H1 (cell line): ENCODE measurements at regions not wholly inside any gene's neighbourhood (a gene's known extent, or its start where the extent isn't known, plus 50 kb on each side); places are given as distances from the start of the nearest gene placed in this dataset.
"Not testable (repeated sequence)": the region's sequence is repeated elsewhere in the genome, so short reads cannot be mapped to it uniquely, and the experiment has no call there.

Source experiments
- CTCF ChIA-PET: fragments of 300-600 bp; sonication (Branson Sonifier 250); formaldehyde crosslinking; loops from one replicate; lab custom pipeline; 2021; ENCODE audit not compliant: partially characterized antibody; lab: Charles Lee
- POLR2A ChIA-PET: fragments of 300-600 bp; sonication (Branson Sonifier 250); formaldehyde crosslinking; loops from one replicate; lab custom pipeline; 2021; ENCODE audit warnings: inconsistent platforms; ENCODE audit not compliant: partially characterized antibody; lab: Charles Lee
- DNase-seq, 2 experiments: peaks; one replicate each; pipeline versions ENCODE4 v3.0.0 to v3.0.0-alpha.2; 2010 to 2022; ENCODE audit warnings: low spot score in 2 of 2, low read depth in 1 of 2, mixed read lengths in 1 of 2
- FAIRE-seq: peaks from 2 replicates; lab custom pipeline; 2011; peaks lifted over from hg19 to GRCh38; lab: Jason Lieb, UNC
- H2AFZ ChIP-seq: 2 replicates; pipeline ENCODE4 v1.8.1; 2012; ENCODE audit warnings: low read length, inconsistent platforms
- H2AK5ac ChIP-seq: 2 replicates; pipeline ENCODE4 v1.6.1; 2013; ENCODE audit warnings: low read depth, low read length
- H2BK120ac ChIP-seq: replicated peaks from 2 replicates; pipeline ENCODE3; 2013; ENCODE audit warnings: low read depth, low read length, inconsistent platforms
- H2BK12ac ChIP-seq: 2 replicates; pipeline ENCODE4 v1.6.1; 2013; ENCODE audit warnings: low read depth, low read length
- H2BK15ac ChIP-seq: 2 replicates; pipeline ENCODE4 v1.6.1; 2013; ENCODE audit warnings: low read length
- H2BK20ac ChIP-seq: 2 replicates; pipeline ENCODE4 v1.6.1; 2013; ENCODE audit warnings: low read length
- H2BK5ac ChIP-seq: 2 replicates; pipeline ENCODE4 v1.6.1; 2013; ENCODE audit warnings: low read depth, low read length
- H3K14ac ChIP-seq: 2 replicates; pipeline ENCODE4 v1.6.1; 2013; ENCODE audit warnings: inconsistent platforms; ENCODE audit not compliant: insufficient read length
- H3K18ac ChIP-seq: 2 replicates; pipeline ENCODE4 v1.6.1; 2013; ENCODE audit warnings: low read length; ENCODE audit errors: extremely low read depth
- H3K23ac ChIP-seq: 2 replicates; pipeline ENCODE4 v1.6.1; 2013; ENCODE audit warnings: inconsistent platforms; ENCODE audit not compliant: insufficient read length
- H3K23me2 ChIP-seq: 2 replicates; pipeline ENCODE4 v1.6.1; 2013; ENCODE audit warnings: low read depth, low read length
- H3K27ac ChIP-seq: 2 replicates; pipeline ENCODE4 v1.6.1; 2011; ENCODE audit warnings: low read depth, low read length, inconsistent platforms
- H3K27me3 ChIP-seq, 4 experiments: replicated peaks in 1 of 4; 1 replicate in 1 of 4; 2 replicates in 3 of 4; pipeline versions ENCODE4 v1.6.1 to v1.8.1; 2011 to 2013; ENCODE audit warnings: low read length in 3 of 4, mild to moderate bottlenecking in 3 of 4, inconsistent platforms in 2 of 4, mixed read lengths in 2 of 4, moderate library complexity in 1 of 4; ENCODE audit not compliant: control insufficient read depth in 3 of 4, insufficient read depth in 3 of 4; ENCODE audit errors: extremely low read depth in 1 of 4
- H3K36me3 ChIP-seq, 4 experiments: 2 replicates each; pipeline versions ENCODE4 v1.6.1 to v1.8.1; 2011 to 2013; ENCODE audit warnings: mild to moderate bottlenecking in 4 of 4, low read length in 3 of 4, moderate library complexity in 2 of 4, control low read depth in 1 of 4, inconsistent platforms in 1 of 4; ENCODE audit not compliant: insufficient read depth in 4 of 4, control insufficient read depth in 2 of 4
- H3K4ac ChIP-seq: replicated peaks from 2 replicates; pipeline ENCODE3; 2013; ENCODE audit warnings: low read length, low read depth, mixed read lengths, inconsistent platforms; ENCODE audit not compliant: insufficient read length
- H3K4me1 ChIP-seq, 4 experiments: replicated peaks in 1 of 4; 1 replicate in 1 of 4; 2 replicates in 3 of 4; pipeline versions ENCODE4 v1.6.1 to v1.8.1; 2011 to 2013; ENCODE audit warnings: low read length in 3 of 4, inconsistent platforms in 2 of 4, mixed read lengths in 1 of 4; ENCODE audit not compliant: insufficient read depth in 4 of 4, control insufficient read depth in 3 of 4
- H3K4me2 ChIP-seq, 2 experiments: 2 replicates each; pipeline versions ENCODE4 v1.6.1 to v1.8.1; 2011 to 2013; ENCODE audit warnings: low read depth in 2 of 2, low read length in 2 of 2, control low read depth in 1 of 2, inconsistent platforms in 1 of 2, mild to moderate bottlenecking in 1 of 2; ENCODE audit not compliant: insufficient read depth in 1 of 2
- H3K4me3 ChIP-seq, 4 experiments: fragments of 200-600, 300-600 bp in 1 of 4; sonication (generic), shearing (Covaris generic), sonication (Bioruptor Twin) in 1 of 4; 2 replicates each; pipeline versions ENCODE4 v1.5.1 to v1.8.1; 2011 to 2016; ENCODE audit warnings: low read length in 4 of 4, low read depth in 3 of 4, control low read depth in 2 of 4, inconsistent platforms in 2 of 4, mild to moderate bottlenecking in 2 of 4, mixed read lengths in 1 of 4, moderate library complexity in 1 of 4; ENCODE audit not compliant: insufficient read depth in 2 of 4; ENCODE audit errors: extremely low read depth in 1 of 4
- H3K56ac ChIP-seq: replicated peaks from 2 replicates; pipeline ENCODE3; 2013; ENCODE audit warnings: low read depth, mild to moderate bottlenecking, mixed read lengths, low read length, inconsistent platforms; ENCODE audit not compliant: insufficient read length
- H3K79me1 ChIP-seq: 2 replicates; pipeline ENCODE4 v1.6.1; 2013; ENCODE audit warnings: low read depth, low read length, control low read depth
- H3K79me2 ChIP-seq, 2 experiments: 2 replicates each; pipeline versions ENCODE4 v1.6.1 to v1.8.1; 2012 to 2013; ENCODE audit warnings: low read length in 2 of 2, mild to moderate bottlenecking in 2 of 2, inconsistent platforms in 1 of 2; ENCODE audit not compliant: insufficient read depth in 2 of 2, control insufficient read depth in 1 of 2
- H3K9ac ChIP-seq, 4 experiments: replicated peaks in 1 of 4; 1 replicate in 1 of 4; 2 replicates in 3 of 4; pipeline versions ENCODE4 v1.6.1 to v1.8.1; 2011 to 2013; ENCODE audit warnings: low read depth in 3 of 4, low read length in 3 of 4, control low read depth in 2 of 4, mild to moderate bottlenecking in 2 of 4, moderate library complexity in 2 of 4, inconsistent platforms in 1 of 4; ENCODE audit errors: extremely low read depth in 1 of 4
- H3K9me3 ChIP-seq, 2 experiments: 2 replicates each; pipeline versions ENCODE4 v1.6.1 to v1.8.1; 2012 to 2013; ENCODE audit warnings: mild to moderate bottlenecking in 2 of 2, moderate library complexity in 2 of 2, control low read depth in 1 of 2, inconsistent platforms in 1 of 2, low read depth in 1 of 2, low read length in 1 of 2, mixed read lengths in 1 of 2; ENCODE audit not compliant: insufficient read depth in 2 of 2
- H4K20me1 ChIP-seq, 2 experiments: replicated peaks in 1 of 2; 2 replicates each; pipeline versions ENCODE3 to v1.8.1; 2011 to 2013; ENCODE audit warnings: inconsistent platforms in 2 of 2, low read length in 2 of 2, mild to moderate bottlenecking in 1 of 2; ENCODE audit not compliant: insufficient read depth in 2 of 2, control insufficient read depth in 1 of 2
- H4K5ac ChIP-seq: 2 replicates; pipeline ENCODE4 v1.6.1; 2013; ENCODE audit warnings: low read length, low read depth, mixed read lengths, inconsistent platforms; ENCODE audit not compliant: insufficient read length
- H4K8ac ChIP-seq: 2 replicates; pipeline ENCODE4 v1.8.0; 2013; ENCODE audit warnings: mild to moderate bottlenecking, moderate library complexity, low read length, inconsistent platforms; ENCODE audit not compliant: insufficient read depth; ENCODE audit errors: extremely low read depth
- H4K91ac ChIP-seq: replicated peaks from 2 replicates; pipeline ENCODE3; 2013; ENCODE audit warnings: low read length, mixed read lengths, inconsistent platforms; ENCODE audit not compliant: insufficient read length
- WGBS, 2 experiments: shearing (Covaris generic) in 1 of 2; methylation state at CpG; one replicate each; pipeline versions ENCODE4 v1.1.6 to v1.1.7; 2013 to 2015; ENCODE audit warnings: low lambda C conversion rate in 2 of 2, mixed read lengths in 2 of 2, inconsistent platforms in 1 of 2, low coverage in 1 of 2, missing lambda C conversion rate in 1 of 2; ENCODE audit not compliant: insufficient replicate concordance in 2 of 2, insufficient coverage in 1 of 2, insufficient read length in 1 of 2; ENCODE audit errors: extremely low coverage in 1 of 2, missing lambda C conversion rate in 1 of 2; 5-methylcytosine and 5-hydroxymethylcytosine counted together

DNA sequence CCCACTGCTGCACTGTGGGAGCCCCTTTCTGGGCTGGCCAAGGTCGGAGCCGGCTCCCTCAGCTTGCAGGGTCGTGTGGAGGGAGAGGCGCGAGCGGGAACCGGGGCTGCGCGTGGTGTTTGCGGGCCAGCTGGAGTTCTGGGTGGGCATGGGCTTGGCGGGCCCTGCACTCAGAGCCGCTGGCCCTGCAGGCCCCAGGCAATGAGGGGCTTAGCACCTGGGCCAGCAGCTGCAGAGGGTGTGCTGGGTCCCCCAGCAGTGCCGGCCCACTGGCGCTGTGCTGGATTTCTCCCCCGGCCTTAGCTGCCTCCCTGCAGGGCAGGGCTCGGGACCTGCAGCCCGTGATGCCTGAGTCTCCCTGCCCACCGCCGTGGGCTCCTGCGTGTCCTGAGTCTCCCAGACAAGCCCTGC lies 125.3 kb downstream of the ALG10B start:
- H3K23me2 ChIP-seq, H3K79me1 ChIP-seq, H2AK5ac ChIP-seq, H2BK15ac ChIP-seq, H2BK5ac ChIP-seq, H3K36me3 ChIP-seq, H3K9ac ChIP-seq, H2AFZ ChIP-seq, H3K4ac ChIP-seq, H2BK12ac ChIP-seq, H3K27ac ChIP-seq, H3K18ac ChIP-seq, POLR2A ChIA-PET, H4K5ac ChIP-seq, H3K4me3 ChIP-seq, H3K4me2 ChIP-seq, H3K56ac ChIP-seq, H3K4me1 ChIP-seq, H4K91ac ChIP-seq, H3K79me2 ChIP-seq, H3K27me3 ChIP-seq, H2BK20ac ChIP-seq, H4K20me1 ChIP-seq, H2BK120ac ChIP-seq, DNase-seq, H3K14ac ChIP-seq, H3K23ac ChIP-seq, H4K8ac ChIP-seq, H3K9me3 ChIP-seq, FAIRE-seq: not testable (repeated sequence)
- CTCF ChIA-PET: interaction anchor here (0.7 to 1.7 kb wide), 3 partner anchors 13 to 103 kb away, joined by 3 to 4 read pairs (median 3); no protein-coding TSS in a partner anchor
- WGBS, 2 experiments: 95% methylated on average over 8 of the region's 20 CpGs; no CpG with 5 or more reads in 1 of the 2 experiments
